Kidney (tissue), 13 donors: ENCODE measurements at regions not wholly inside any gene's neighbourhood (a gene's known extent, or its start where the extent isn't known, plus 50 kb on each side); places are given as distances from the start of the nearest gene placed in this dataset.

Source experiments
- DNase-seq, 5 donors: peaks; one replicate each; pipeline ENCODE4 v3.0.0-alpha.2; 2013 to 2020
- FAIRE-seq: peaks from 2 replicates; lab custom pipeline; 2012; peaks lifted over from hg19 to GRCh38; lab: Jason Lieb, UNC
- H3K27ac ChIP-seq, 2 donors: one replicate each; pipeline ENCODE4 v1.7.0; 2013; ENCODE audit warnings: low read depth in 2 of 2, low read length in 2 of 2, inconsistent platforms in 1 of 2
- H3K27me3 ChIP-seq: one replicate; pipeline ENCODE4 v1.7.1; 2013; ENCODE audit warnings: low read length, inconsistent platforms; ENCODE audit not compliant: control insufficient read depth, insufficient read depth
- H3K36me3 ChIP-seq, 3 donors: one replicate each; pipeline versions ENCODE4 v1.7.0 to v1.7.1; 2013; ENCODE audit warnings: low read length in 3 of 3, control low read depth in 1 of 3, inconsistent platforms in 1 of 3; ENCODE audit not compliant: insufficient read depth in 3 of 3, control insufficient read depth in 2 of 3
- H3K4me1 ChIP-seq, 3 donors: one replicate each; pipeline versions ENCODE4 v1.7.0 to v1.7.1; 2013; ENCODE audit warnings: low read length in 3 of 3, inconsistent platforms in 1 of 3, low read depth in 1 of 3; ENCODE audit not compliant: control insufficient read depth in 2 of 3, insufficient read depth in 2 of 3
- H3K4me3 ChIP-seq, 3 donors: one replicate each; pipeline versions ENCODE4 v1.7.0 to v1.8.1; 2013; ENCODE audit warnings: low read length in 3 of 3, control low read depth in 1 of 3, inconsistent platforms in 1 of 3
- H3K9ac ChIP-seq, 3 donors: one replicate each; pipeline versions ENCODE4 v1.7.0 to v1.7.1; 2013; ENCODE audit warnings: low read length in 3 of 3, control low read depth in 1 of 3, inconsistent platforms in 1 of 3
- H3K9me3 ChIP-seq, 3 donors: one replicate each; pipeline versions ENCODE4 v1.7.0 to v1.7.1; 2013; ENCODE audit warnings: low read length in 3 of 3, control low read depth in 1 of 3, inconsistent platforms in 1 of 3; ENCODE audit not compliant: control insufficient read depth in 2 of 3, insufficient read depth in 1 of 3
- CTCF ChIP-seq: IDR thresholded peaks from 3 replicates; pipeline ENCODE4 v1.5.1; 2012; ENCODE audit warnings: mild to moderate bottlenecking, moderate library complexity, borderline replicate concordance; ENCODE audit not compliant: insufficient read depth; ENCODE audit errors: extremely low read depth
- intact Hi-C: fragments of 100-400 bp; cut with DNase I; formaldehyde crosslinking; loops from one replicate; pipeline ENCODE4 v1.11.1; 2022
- donor health status: control.
- donor health status: control.
- donor health status: control.
- donor health status: control.
- donor health status: control.
- donor health status: DM: yes; HTN: yes; CAD: no.
- donor health status: Normal renal cell carcinoma (clear cell type).

GRCh38 chr3:157861076-157861765, 245.0 kb downstream of the SHOX2 start:
- Histone ChIP-seq H3K4me3 (no peak overlapping the region), H3K27me3 (no peaks in the 10 kb centered on the region), H3K36me3 (no peaks in the 10 kb centered on the region), H3K9ac (no peak overlapping the region), H3K27ac (no peak overlapping the region), H3K4me1 (no peaks in the 10 kb centered on the region), H3K9me3 (no peaks in the 10 kb centered on the region)
- DNase-seq = no peak
- TF ChIP-seq CTCF = no peak
- FAIRE-seq = no peak
- intact Hi-C loops = no loop called here

- no peak for DNase-seq
- H3K4me3 ChIP-seq = no peak overlapping the region
- FAIRE-seq = no peak
- no peaks in the 10 kb centered on the region for H3K4me1 ChIP-seq
- H3K27ac ChIP-seq = no peak overlapping the region
- no peaks in the 10 kb centered on the region for H3K9me3 ChIP-seq
- intact Hi-C loops = no loop called here
- no peaks in the 10 kb centered on the region for H3K27me3 ChIP-seq
- no peak for TF ChIP-seq CTCF
- no peak overlapping the region for H3K9ac ChIP-seq
- H3K36me3 ChIP-seq = no peaks in the 10 kb centered on the region
These were observed 246.7 kb downstream of the SHOX2 start for GRCh38 chr3:157859541-157859940.

- H3K27ac ChIP-seq = no peak overlapping the region
- FAIRE-seq (no peak), DNase-seq (no peak)
- no peaks in the 10 kb centered on the region for H3K36me3 ChIP-seq
- TF ChIP-seq CTCF = no peak
- no peaks in the 10 kb centered on the region for H3K27me3 ChIP-seq
- H3K9me3 ChIP-seq = no peaks in the 10 kb centered on the region
- H3K4me3 ChIP-seq = no peak overlapping the region
- H3K9ac ChIP-seq = no peak overlapping the region
- intact Hi-C loops = no loop called here
- H3K4me1 ChIP-seq = no peaks in the 10 kb centered on the region
These were observed 247.4 kb downstream of the SHOX2 start for GRCh38 chr3:157858821-157859220.

DNA sequence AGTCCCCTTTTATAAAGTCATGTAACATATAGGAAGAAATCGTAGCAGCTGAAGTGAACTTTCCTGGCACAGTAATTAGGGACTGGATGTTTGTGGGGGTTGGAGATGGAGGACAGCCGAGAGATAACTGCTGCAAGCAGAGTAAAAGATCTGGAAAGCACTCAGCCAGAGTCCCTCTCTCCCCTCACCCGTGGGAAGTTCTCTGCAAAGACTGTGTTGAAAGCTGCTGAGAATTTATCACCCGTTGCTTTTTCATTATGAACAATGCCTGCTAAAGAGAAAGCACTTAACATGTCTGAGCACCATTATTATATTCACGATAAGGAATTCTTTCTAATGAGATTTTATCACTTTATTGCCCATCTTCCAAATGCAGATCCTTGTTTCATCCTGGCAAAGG, 248.8 kb downstream of the SHOX2 start:
- Histone ChIP-seq H3K4me1 (no peaks in the 10 kb centered on the region), H3K9me3 (no peaks in the 10 kb centered on the region), H3K4me3 (no peak overlapping the region), H3K27ac (no peak overlapping the region), H3K27me3 (no peaks in the 10 kb centered on the region), H3K36me3 (no peaks in the 10 kb centered on the region), H3K9ac (no peak overlapping the region)
- TF ChIP-seq CTCF = no peak
- DNase-seq (peak in 3 of 5 donors; percentile 11 to 40 (median 27)), FAIRE-seq (no peak)
- intact Hi-C loops = no loop called here
